SK-N-SH treated with all-trans-retinoic acid at 6 μM for 48 hours (cell line): ENCODE measurements at regions not wholly inside any gene's neighbourhood (a gene's known extent, or its start where the extent isn't known, plus 50 kb on each side); places are given as distances from the start of the nearest gene placed in this dataset.

Experiments
- ATAC-seq: fragments of 200-7000 bp; cut with Tn5 transposase; 3 replicates; pipeline ENCODE4 v1.9.1; 2020; ENCODE audit warnings: mild to moderate bottlenecking, moderate library complexity
- BACH2 ChIP-seq: fragments of 250-450 bp; sonication (Bioruptor Pico); IDR thresholded peaks from 2 replicates; pipeline ENCODE4 v1.9.0; 2021; ENCODE audit warnings: mild to moderate bottlenecking, borderline replicate concordance
- CREB5 ChIP-seq: fragments of 250-450 bp; sonication (Bioruptor Pico); IDR thresholded peaks from 2 replicates; pipeline ENCODE4 v1.5.1; 2020; ENCODE audit warnings: low read depth, mild to moderate bottlenecking, moderate library complexity
- CSRNP3 ChIP-seq: fragments of 250-450 bp; sonication (Bioruptor Pico); IDR thresholded peaks from 2 replicates; pipeline ENCODE4 v1.5.1; 2021; ENCODE audit warnings: mild to moderate bottlenecking, moderate library complexity
- GLIS3 ChIP-seq: fragments of 250-450 bp; sonication (Bioruptor Pico); IDR thresholded peaks from 2 replicates; pipeline ENCODE4 v1.5.0; 2020; ENCODE audit warnings: mild to moderate bottlenecking, moderate library complexity
- OSR1 ChIP-seq: fragments of 250-450 bp; sonication (Bioruptor Pico); IDR thresholded peaks from 2 replicates; pipeline ENCODE4 v1.8.0; 2022; ENCODE audit warnings: moderate library complexity, mild to moderate bottlenecking, inconsistent platforms
- PATZ1 ChIP-seq: fragments of 250-450 bp; sonication (Bioruptor Pico); IDR thresholded peaks from 2 replicates; pipeline ENCODE4 v1.8.0; 2020; ENCODE audit warnings: mild to moderate bottlenecking, moderate library complexity, borderline replicate concordance
- PPARA ChIP-seq: fragments of 250-450 bp; sonication (Bioruptor Pico); IDR thresholded peaks from 2 replicates; pipeline ENCODE4 v1.5.0; 2020; ENCODE audit warnings: mild to moderate bottlenecking, borderline replicate concordance
- TOX ChIP-seq: fragments of 250-450 bp; sonication (Bioruptor Pico); IDR thresholded peaks from 2 replicates; pipeline ENCODE4 v1.8.0; 2021; ENCODE audit warnings: mild to moderate bottlenecking, moderate library complexity, borderline replicate concordance
- TSHZ2 ChIP-seq: fragments of 250-450 bp; sonication (Bioruptor Pico); IDR thresholded peaks from 2 replicates; pipeline ENCODE4 v1.5.0; 2020; ENCODE audit warnings: mild to moderate bottlenecking, moderate library complexity
- ZC3H10 ChIP-seq: fragments of 250-450 bp; sonication (Bioruptor Pico); IDR thresholded peaks from 2 replicates; pipeline ENCODE4 v1.5.1; 2021; ENCODE audit warnings: mild to moderate bottlenecking, moderate library complexity
- ZFP3 ChIP-seq: fragments of 250-450 bp; sonication (Bioruptor Pico); IDR thresholded peaks from 2 replicates; pipeline ENCODE4 v1.5.0; 2020; ENCODE audit warnings: mild to moderate bottlenecking, moderate library complexity
- ZFP30 ChIP-seq: fragments of 450-650 bp; formaldehyde crosslinking; IDR thresholded peaks from 2 replicates; pipeline ENCODE4 v1.5.0; 2022; ENCODE audit warnings: mild to moderate bottlenecking, moderate library complexity
- ZNF70 ChIP-seq: fragments of 450-650 bp; formaldehyde crosslinking; IDR thresholded peaks from 2 replicates; pipeline ENCODE4 v1.5.0; 2020; ENCODE audit warnings: mild to moderate bottlenecking, moderate library complexity
- TF ChIP-seq, protein P1 (sequence below): fragments of 250-450 bp; sonication (Bioruptor Pico); IDR thresholded peaks from 2 replicates; pipeline ENCODE4 v1.8.0; 2021; ENCODE audit warnings: low read depth, mild to moderate bottlenecking, moderate library complexity, borderline replicate concordance

- no peak for ATAC-seq
- TF ChIP-seq TSHZ2 (CRISPR knock-in tag) = no peak
- no peak for TF ChIP-seq BACH2 (CRISPR knock-in tag)
- TF ChIP-seq GLIS3 (CRISPR knock-in tag) = no peak
- TF ChIP-seq, protein P1, sequence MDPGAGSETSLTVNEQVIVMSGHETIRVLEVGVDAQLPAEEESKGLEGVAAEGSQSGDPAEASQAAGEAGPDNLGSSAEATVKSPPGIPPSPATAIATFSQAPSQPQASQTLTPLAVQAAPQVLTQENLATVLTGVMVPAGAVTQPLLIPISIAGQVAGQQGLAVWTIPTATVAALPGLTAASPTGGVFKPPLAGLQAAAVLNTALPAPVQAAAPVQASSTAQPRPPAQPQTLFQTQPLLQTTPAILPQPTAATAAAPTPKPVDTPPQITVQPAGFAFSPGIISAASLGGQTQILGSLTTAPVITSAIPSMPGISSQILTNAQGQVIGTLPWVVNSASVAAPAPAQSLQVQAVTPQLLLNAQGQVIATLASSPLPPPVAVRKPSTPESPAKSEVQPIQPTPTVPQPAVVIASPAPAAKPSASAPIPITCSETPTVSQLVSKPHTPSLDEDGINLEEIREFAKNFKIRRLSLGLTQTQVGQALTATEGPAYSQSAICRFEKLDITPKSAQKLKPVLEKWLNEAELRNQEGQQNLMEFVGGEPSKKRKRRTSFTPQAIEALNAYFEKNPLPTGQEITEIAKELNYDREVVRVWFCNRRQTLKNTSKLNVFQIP (CRISPR knock-in tag) = no peak
- TF ChIP-seq ZNF70 (CRISPR knock-in tag) = no peak
- no peak for TF ChIP-seq OSR1 (CRISPR knock-in tag)
- TF ChIP-seq CREB5 (CRISPR knock-in tag) = no peak
Measured at GRCh38 chr17:79213305-79213704, 138.7 kb downstream of the ENGASE start.

DNA sequence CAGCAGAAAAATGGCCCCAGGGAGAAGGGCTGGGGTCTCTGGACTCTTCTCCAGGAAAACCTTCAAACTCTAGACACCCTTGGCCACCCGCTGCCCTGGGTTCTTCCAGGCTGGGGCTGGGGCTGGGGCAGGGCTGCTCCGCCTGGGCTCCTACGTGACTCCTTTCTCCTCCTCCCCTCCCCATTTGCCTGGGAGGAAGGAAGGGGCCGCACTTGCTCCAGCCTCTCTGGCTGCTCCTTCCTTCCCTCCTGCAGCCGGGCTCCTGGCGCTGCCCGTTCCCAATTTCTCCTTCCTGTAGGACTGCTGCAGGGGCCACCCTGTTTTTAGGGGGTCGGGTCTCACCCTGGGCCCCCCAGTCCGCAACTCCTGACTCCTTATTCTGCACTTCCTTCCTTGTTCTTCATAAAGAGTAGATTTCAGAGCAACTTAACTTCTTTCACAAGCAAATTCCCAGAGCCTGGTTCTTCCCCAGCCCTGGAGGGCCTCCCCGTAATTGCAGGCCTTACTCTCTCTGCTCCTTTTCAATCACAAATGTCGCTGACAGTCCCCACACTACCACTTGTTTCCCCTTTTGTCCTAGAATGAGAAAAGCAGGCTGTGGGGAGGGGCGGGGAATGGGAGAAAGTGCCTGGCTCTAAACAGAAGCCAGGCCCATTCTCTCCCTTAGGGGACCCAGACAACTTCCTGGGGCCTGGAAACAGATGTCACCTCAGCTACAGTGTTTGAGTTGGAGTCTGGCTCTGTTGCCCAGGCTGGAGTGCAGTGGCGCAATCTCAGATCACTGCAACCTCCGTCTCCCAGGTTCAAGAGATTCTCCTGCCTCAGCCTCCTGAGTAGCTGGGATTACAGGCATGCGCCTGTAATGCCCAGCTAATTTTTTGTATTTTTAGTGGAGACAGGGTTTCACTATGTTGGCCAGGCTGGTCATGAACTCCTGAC is 137.8 kb downstream of the ENGASE start:
- TF ChIP-seq ZC3H10 (CRISPR knock-in tag) (no peak), ZFP3 (CRISPR knock-in tag) (no peak), PATZ1 (CRISPR knock-in tag) (no peak), PPARA (CRISPR knock-in tag) (no peak), ZFP30 (no peak), TOX (CRISPR knock-in tag) (no peak), CSRNP3 (CRISPR knock-in tag) (no peak), CREB5 (CRISPR knock-in tag) (no peak)
- TF ChIP-seq, protein P1 (CRISPR knock-in tag) = no peak
- ATAC-seq = no peak
